ENCODE measurements at regions not wholly inside any gene's neighbourhood (a gene's known extent, or its start where the extent isn't known, plus 50 kb on each side); places are given as distances from the start of the nearest gene placed in this dataset.
"Not testable (repeated sequence)": the region's sequence is repeated elsewhere in the genome, so short reads cannot be mapped to it uniquely, and the experiment has no call there.

DNA sequence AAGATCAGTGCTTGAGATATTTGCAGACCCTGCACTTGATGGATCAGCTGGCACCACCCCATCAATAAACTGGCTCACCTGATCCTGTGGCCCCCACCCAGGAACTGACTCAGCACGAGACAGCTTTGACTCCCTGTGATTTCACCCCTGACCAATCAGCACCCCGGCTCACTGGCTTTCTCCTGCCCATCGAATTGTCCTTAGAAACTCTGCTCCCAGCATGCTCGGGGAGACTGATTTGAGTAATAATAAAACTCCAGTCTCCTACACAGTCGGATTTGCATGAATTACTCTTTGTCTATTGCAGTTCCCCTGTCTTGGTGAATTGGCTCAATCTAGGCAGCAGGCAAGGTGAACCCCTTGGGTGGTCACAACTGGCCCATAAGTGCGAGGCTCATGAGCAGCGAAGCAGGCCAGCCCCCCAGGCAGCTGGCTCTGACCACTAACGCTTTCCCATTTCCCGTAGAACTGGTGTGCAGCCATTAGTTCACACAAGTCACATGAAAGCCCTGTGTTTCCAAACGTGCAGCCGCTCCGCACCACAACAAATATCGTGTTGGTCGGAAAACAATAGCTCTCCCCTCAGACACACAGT, 79.6 kb downstream of the RSPH3 start:
- DNase-seq = no peak

- no peak for DNase-seq
Measured at GRCh38 chr6:158919865-158920264, 80.1 kb downstream of the RSPH3 start.

- no peak for DNase-seq
Measured at GRCh38 chr6:158916617-158917016, 83.4 kb downstream of the RSPH3 start.

GRCh38 chr6:158914923-158915322, 85.1 kb downstream of the RSPH3 start:
- DNase-seq = no peak

DNA sequence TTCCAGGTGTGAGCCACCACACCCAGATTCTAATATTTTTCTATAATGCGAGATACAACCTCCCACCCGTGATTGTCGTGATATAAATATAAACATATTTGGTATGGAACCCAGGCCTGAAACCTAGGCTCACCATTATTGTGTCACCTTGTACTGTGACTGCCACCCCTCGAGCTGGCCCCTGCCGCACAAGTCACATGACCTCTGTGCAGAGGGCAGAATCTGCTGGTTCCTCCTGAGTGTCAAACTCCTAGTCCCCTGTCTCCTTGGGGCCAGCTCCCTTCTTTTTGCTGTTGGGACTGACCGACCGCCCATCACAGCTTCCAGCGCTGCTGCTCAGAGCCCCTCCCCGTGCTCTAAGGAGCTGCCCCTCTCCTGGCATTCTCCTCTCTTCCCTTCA, 86.4 kb downstream of the RSPH3 start:
- DNase-seq = no peak

GRCh38 chr6:158912655-158913054, 87.3 kb downstream of the RSPH3 start:
- no peak for DNase-seq

DNA sequence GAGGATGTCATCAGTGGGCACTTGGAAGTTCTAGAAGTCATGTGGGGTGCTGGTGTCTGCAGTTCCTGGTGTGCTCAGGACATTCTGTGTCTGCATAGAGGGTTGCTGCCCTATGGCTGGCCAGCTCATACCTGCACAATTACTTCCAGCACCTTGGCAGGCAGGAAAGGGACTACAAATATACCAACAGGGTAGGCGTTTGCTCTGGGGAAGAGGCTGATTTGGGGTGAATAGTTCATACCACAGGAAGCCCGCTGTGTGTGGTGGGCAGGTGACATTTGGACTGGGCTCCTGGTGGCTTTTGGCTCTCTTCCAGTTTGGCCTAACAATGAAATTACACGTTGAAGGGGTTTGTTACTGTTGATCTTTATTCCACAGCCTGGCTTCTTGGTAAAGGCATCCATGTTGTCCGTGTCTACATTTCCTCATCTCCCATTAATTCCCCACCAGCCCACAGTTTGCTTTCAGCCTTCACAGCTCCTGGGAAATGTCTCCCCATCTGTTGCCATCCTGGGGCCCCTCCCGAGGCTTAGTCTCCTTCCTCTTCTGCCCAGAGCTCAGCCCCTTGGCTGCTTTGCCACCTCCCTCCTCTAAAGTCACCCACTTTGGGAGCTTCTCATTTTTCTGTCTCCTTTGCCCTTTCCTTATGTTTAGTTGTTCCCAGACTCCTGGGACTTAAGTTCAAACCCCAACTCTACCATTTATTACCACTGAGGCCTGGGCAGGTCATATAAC, 88.1 kb downstream of the RSPH3 start:
- DNase-seq = no peak

GRCh38 chr6:158910484-158911440, 89.2 kb downstream of the RSPH3 start:
- DNase-seq = no peak

DNA sequence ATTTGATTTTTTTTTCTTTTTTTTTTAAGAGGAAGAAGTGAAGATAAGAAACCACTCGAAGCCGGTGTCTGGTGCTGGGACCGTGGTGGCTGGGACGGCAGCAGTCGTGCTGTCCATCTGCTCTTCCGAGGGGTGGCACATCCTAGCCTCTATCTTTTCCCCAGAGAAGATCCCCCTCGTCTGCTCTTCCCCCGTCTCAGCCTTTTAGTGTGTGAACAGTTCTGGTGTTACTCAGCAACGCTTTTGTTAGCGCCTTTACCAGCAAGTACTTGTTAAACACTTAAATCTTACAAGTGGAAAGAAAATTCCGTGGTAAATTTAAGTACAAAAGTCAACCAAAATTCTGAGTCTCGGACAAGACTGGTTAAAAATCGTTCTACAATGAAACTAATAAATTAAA, 90.1 kb downstream of the RSPH3 start:
- no peak for DNase-seq

DNA sequence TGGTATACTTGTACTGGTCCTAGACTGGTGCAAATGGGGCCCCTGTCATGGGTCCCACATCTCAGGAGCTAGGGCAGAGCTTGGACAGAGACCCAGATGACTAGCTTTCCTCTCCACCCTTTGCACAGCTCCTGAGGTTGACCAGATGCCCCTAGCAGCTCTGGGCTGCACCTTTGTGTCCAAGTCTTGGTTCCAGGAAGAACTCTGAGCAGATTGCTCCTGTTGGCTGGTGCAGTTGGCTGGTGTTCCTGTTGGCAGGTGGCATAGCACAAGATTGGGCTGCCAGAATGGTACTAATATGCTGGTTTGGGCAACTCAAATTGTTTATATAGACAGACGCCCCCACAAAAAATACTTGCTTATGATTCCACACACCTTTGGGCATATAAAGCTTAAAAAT, 89.4 kb upstream of the EZR start:
- DNase-seq = no peak

GRCh38 chr6:158907931-158908330, 88.8 kb upstream of the EZR start:
- no peak for DNase-seq

DNA sequence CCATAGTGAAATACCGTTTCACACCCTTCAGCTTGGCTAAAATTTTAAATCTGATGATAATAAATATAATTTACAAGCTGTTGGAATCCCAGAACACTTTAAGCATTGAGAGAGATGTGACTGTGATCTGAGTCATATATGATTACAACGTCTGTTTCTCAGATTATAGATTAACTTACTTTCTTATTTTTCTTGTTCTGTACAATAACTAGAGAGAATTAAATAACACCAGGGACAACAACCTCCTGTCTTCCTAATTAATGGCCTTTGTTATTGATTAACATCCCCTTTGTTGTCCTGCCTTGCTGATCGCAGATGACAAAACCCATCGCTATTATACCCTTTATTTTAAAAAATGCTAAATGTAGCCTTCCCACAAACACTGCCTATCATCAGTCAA, 87.8 kb upstream of the EZR start:
- peak; percentile 79 for DNase-seq

GRCh38 chr6:158905277-158905676, 86.1 kb upstream of the EZR start:
- no peak for DNase-seq

DNA sequence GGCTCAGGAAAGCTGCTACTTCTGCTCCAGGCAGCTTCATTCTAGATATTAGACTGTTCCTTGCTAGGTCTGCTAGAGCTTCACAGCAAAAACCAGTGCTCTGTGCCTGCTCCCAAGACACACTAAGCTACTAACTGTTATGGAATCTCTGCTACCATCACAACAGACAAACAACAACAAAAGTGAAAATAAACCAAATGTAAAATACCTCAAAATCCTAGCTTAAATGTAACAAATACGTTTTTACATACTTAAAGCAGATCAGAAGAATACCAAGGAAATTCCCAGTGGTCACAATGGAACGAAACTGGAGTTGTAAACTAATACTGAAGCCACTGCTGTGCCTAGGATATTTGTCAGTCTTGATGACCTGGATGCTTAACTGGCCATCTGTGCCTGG, 84.6 kb upstream of the EZR start:
- DNase-seq = no peak

DNA sequence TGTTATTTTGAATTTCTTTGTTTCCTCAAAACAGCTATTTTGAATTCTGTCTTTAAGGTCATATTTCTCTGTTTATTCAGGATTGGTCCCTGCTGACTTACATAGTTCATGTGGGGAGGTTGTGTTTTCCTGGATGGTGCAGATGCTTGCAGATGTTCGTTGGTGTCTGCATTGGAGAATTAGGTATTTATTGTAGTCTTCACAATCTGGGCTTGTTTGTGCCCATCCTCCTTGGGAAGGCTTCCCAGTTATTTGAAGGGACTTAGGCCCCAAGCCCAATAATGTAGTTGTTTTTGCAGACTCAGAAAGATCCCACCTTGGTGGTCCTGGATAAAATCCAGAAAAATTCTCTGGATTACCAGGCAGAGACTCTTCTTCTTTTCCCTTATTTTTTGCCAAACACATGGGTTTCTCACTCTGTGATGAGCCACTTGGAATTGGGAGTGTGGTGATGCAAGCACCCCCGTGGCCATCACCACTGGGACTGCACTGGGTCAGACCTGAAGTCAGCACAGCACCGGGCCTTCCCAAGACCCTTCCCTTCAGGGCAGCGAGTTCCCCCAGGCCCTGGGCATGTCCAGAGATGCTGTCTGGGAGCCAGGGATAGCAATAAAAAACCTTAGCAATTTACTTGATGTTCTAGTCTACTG, 81.6 kb upstream of the EZR start:
- no peak for DNase-seq

DNA sequence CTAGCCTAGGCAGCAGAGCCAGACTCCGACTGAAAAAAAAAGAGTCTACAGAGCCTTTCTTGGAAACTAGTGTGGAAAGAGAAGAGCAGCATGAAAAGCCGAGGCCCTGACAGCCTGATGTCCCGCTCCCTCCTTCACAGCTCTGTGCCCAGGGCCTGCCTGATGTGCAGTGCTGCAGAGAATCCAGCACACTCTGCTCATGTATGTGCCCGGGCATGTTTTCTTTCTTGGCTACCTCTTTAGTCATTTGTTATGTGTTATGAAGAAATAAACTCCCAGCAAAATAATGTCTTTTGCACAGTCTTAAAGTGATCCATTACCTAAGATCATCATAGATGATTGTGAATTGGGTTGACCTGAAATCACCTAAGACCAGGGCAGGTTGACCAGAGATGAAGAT, 78.1 kb upstream of the EZR start:
- DNase-seq = no peak

DNA sequence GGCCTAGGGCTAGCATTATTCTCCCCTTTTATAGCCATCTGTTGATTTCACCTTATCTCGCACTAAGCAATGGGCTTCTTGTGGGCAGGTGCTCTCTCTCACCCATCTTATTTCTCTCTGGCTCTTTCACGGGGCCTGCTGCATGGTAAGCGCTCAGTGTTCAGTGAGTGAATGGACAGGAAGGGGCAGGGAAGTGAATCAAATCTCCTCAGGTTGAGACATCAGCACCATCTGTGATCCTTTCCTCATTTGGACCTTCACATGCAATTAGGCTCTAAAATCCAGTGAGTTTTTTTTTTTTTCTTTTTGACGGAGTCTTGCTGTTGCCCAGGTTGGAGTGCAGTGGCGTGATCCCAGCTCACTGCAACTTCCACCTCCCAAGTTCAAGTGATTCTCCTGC, 76.5 kb upstream of the EZR start:
- DNase-seq = no peak

GRCh38 chr6:158894193-158894592, 75.0 kb upstream of the EZR start:
- peak; percentile 92 for DNase-seq

- DNase-seq = no peak
Measured at GRCh38 chr6:158892266-158892665, 73.1 kb upstream of the EZR start.

GRCh38 chr6:158891560-158891959, 72.4 kb upstream of the EZR start:
- DNase-seq = not testable (repeated sequence)

DNA sequence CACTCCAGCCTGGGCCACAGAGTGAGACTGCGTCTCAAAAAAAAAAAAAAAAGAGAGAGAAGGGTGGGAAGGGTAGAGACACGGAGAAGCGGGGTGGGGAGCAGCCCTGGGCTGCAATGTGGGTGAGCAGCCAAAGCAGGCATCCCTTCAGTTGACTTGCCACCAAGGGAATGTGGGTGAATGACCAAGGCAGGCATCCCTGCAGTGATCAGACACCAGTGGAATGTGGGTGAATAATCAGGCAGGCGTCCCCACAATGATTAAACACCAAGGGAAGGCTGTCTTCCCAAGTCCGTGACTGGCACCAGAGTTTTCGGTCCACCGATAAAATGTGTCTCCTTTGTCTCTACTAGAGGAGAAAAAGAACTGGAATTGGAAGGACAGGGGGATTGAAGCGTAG, 69.0 kb upstream of the EZR start:
- DNase-seq = peak; percentile 50

DNA sequence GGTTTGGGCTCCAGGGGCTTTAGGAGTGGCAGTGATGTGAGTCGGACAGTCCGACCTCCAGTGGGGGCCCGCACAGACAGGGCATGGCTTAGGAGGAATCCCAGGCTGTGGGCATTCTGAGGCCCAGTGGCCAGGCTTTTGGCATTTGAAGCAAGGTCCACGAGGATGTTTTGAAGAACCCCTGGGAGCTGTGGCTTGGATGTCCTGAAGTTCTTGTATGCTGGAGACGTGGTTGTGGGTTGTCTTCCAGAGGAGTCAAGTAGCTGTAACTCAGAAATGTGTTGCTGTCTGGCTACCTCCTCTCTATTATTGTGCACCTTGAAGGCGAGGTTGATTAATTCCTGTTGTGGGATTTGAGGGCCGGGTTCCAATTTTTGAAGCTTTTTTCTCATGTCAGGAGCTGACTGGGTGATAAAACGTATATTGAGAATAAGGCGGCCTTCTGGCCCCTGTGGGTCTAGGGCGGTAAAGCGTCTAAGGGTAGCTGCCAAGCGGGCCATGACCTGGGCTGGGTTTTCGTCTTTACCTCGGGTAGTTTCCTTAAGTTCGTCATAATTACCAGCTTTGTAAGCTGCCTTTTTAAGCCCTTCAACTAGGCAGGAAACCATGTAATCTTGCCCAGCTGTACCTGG, 67.3 kb upstream of the EZR start:
- DNase-seq = not testable (repeated sequence)

- DNase-seq = not testable (repeated sequence)
Measured at GRCh38 chr6:158881884-158882283, 62.7 kb upstream of the EZR start.
